NCI-H345 treated with DMSO at 0.1 percent for 48 hours (cell line): ENCODE measurements at regions not wholly inside any gene's neighbourhood (a gene's known extent, or its start where the extent isn't known, plus 50 kb on each side); places are given as distances from the start of the nearest gene placed in this dataset.

Experiments used
- DNase-seq: peaks from one replicate; lab custom pipeline; 2025; ENCODE audit not compliant: unreplicated experiment; lab: John Stamatoyannopoulos, UW

DNA sequence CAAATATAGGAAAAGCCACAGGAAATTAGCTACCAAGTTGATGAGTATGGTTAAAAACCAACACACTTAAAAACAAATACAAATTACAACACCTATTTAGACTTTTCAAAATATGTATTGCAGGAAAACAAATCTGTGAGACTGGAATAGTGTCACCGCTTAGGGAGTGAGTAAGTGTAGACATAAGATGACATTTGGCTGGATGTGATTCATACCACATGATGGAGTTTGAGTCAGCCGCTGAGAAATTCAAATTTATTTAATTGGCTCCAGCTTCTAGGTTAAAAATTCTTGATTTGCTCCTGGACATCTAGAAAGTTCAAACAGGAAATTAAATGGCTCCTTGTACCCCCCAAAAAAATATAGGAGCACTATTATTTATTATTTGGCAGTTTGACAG, 531.7 kb downstream of the SLITRK1 start:
- DNase-seq: no peak

DNA sequence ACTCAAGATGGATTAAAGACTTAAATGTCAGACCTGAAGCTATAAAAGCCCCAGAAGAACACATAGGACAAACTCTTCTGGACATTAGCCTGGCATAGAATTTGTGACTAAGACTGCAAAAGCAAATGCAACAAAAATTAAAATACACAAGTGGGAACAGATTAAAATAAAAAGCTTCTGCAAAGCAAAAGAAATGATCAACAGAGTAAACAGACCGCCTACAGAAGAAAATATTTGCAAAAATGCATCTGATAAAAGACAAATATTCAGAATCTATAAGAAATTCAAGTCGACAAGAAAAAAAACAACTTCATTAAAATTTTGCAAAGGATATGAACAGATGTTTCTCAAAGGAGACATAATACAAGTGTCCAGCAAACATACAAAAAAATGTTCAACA, 537.8 kb downstream of the SLITRK1 start:
- no peak for DNase-seq

DNA sequence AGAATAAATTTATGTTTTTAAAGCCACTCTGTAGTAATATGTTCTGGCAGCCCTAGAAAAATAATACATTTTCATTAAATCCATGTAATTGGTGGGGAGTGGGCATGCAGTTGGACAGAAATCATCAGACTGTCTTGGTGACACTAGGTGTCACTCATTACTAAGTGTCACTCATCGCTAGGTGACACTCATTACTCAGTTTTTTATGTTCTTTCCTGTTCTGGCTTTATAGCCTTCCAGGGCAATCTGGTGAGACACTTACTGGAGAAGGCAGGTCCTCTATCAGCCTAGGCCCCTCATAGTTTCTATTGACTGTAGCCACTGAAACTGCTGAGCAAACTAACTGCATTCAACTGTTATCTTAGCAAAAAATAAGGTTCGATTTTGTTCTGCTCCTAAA, 542.1 kb downstream of the SLITRK1 start:
- DNase-seq: no peak

DNA sequence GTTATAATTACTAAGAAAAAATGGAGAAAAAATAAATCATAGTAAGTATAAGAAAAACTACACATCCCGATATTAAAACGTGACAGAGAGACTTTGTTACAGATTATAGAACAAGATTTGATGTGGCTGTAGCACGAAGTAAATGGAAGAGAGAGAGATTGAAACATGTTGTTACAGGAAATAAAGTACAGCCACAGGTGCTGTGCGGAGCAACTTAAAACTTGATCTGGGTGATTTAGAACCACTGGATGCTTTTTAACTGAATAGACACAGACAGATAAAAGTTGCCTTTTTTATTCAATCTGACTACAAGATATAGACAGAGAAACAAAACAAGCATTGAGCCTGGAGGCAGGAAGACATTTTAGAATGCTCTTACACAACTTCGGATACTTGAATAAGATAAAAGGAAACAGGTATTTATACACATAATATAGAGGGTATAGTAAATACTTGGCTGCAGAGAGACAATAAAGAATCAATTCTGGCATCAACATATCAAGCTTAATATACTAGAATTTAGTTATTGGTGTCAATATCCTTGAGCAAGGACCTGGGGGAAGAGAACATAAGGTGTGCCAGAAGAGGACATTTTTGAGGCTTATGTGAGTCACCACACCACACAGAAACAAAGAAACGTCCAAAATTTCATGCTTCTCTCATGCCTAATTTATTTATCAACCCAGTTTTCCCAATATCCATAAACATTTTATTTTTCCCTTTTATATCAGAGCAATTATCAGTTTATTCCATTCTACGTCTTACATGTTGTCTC, 548.5 kb downstream of the SLITRK1 start:
- no peak for DNase-seq

DNA sequence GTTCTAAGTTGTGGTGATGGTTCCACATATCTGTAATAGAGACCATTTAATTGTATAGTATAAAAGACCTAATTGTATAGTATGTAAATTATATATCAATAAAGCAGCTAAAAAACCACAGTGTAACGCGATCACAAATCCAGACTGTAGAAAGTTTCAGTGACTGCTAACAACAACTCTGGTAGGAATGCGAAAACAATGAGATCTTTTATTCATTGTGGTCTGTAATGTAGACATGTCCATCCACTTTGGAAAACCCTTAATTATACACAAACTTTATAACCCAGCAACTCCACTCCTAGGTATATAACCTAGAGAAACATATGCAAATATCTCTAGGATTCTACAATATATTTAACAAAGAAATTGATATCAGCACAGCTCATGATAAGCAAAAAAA, 549.5 kb downstream of the SLITRK1 start:
- DNase-seq: no peak

GRCh38 chr13:83327091-83327490, 555.2 kb downstream of the SLITRK1 start:
- DNase-seq: no peak

- no peak for DNase-seq
Measured at GRCh38 chr13:83325125-83325853, 557.0 kb downstream of the SLITRK1 start.

DNA sequence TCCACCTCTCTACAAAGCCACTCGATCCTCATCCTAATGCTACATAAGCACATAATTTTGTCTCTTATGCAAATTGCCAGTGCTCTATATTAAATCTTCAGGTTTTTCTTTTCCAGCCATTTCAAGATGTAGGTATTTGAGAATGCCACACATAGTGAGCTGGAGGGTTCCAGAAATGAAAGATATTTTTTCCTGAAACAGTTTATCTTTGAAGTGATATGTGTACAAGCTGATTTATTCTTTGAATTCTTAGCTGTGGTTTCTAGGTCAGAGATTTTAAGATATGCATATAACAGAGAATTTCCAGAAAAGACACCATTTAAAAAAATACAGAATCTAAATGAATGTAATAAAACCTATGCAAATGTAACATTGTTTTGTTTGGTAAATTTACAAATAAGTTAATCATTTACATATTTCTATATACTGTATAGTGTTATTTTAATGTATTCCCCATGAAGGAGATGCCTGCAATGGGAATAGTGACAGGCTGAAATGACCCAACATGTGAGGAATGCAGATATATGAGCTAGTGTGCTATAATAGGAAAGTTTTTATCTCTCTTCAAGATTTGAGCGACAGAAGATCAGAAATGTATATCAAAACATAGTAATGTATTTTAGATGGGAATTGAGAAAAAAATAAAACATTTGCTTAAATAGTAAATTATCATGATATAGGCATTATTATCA, 570.2 kb downstream of the SLITRK1 start:
- no peak for DNase-seq

- no peak for DNase-seq
Measured at GRCh38 chr13:83298617-83299016, 583.7 kb downstream of the SLITRK1 start.

DNA sequence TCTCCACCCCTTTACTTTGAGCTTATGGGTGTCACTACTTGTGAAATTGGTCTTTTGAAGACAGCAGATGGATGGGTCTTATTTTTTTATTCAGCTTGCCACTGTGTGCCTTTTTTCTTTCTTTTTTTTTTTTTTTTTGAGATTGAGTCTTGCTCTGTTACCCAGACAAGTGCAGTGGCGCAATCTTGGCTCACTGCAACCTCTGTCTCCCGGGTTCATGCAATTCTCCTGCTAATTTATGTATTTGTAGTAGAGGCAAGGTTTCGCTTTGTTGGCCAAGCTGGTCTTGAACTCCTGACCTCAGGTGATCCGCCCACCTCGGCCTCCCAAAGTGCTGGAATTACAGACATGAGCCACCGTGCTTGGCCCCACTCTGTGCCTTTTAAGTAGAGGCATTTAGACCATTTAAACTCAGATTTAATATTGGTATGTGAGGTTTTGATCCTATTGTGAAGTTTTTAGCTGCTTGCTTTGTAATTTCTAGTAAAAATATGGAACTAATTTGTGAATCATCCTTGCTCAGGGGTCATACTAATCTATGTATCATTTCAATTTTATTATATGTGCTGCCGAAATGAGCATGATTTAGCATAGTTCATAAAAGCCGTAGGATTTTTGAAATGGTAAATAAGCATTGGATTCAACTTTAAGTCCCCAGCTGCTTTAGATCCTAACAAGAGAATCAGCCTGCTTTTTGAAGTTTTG, 584.5 kb downstream of the SLITRK1 start:
- DNase-seq: no peak

- DNase-seq: no peak
Measured at GRCh38 chr13:83295686-83296085, 586.6 kb downstream of the SLITRK1 start.

DNA sequence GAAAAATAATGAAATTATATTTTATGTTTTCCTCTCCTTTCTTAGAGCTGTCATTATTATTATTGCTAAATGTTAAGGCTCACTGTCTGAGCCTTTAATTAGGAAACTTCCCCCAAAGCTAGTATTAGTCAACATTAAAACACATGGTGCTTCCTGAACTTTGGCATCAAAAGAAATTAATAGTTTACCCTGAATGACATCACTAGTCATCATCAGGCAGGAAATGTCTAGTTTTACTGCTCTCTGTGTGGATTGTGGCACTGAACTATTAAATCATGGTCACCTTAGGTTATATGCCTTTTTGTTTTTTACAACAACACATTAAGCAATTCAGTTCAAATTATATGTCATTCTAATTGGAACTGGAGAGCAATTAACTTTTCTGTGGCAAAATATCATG, 595.5 kb downstream of the SLITRK1 start:
- DNase-seq: no peak

DNA sequence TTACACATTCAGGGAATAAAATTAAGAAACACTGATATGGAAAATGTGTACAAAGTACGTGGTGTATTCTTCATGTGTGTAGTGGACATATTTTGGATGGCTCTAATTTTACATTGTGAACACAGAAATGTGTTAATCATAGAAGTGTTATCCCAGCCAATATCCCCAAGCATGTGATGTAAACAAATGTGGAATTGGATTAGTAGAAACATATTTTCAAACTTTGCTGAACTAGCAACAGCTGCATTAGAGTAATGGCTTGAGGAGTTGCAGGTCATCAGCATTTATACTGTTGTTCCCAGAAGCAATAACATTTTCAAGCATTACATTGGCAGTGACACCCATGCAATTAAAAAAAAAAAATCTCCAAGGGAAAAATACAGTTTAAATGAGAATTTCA, 600.6 kb downstream of the SLITRK1 start:
- no peak for DNase-seq

- no peak for DNase-seq
Measured at GRCh38 chr13:83274679-83275078, 607.6 kb downstream of the SLITRK1 start.

GRCh38 chr13:83272652-83273240, 609.5 kb downstream of the SLITRK1 start:
- no peak for DNase-seq

DNA sequence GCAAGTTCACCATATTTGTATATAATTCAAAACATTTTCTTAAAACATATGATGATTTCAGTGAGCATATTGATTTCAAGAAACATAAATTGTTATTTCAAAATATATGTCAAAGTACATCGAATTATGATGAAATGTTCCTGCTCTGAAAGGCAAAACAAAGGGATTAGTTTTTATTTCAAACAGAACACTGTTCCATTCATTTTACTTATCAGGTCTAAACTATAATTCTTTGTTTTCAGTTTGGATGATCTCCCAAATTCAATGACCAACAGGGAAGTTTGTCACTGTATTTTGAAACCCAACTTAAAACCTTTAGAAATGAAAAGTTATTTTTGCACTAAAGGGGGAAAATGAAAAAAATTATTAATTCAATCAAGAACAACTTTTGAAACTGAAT, 610.2 kb downstream of the SLITRK1 start:
- no peak for DNase-seq

DNA sequence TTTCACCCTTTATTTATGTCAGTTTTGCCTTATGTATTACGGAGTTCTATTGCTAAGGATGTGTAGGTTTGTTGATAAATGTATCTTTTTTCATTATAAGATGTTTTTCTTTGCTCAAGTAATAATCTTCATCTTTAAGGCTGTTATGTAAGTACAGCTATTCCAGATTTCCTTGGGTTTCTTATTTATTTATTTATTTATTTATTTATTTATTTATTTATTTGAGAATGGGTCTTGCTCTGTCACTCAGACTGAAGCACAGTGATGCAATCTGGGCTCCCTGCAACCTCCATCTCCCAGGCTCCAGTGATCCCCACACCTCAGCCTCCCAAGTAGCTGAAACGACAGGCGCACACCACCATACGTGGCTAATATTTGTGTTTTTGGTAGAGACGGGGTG, 617.0 kb downstream of the SLITRK1 start:
- DNase-seq: no peak

DNA sequence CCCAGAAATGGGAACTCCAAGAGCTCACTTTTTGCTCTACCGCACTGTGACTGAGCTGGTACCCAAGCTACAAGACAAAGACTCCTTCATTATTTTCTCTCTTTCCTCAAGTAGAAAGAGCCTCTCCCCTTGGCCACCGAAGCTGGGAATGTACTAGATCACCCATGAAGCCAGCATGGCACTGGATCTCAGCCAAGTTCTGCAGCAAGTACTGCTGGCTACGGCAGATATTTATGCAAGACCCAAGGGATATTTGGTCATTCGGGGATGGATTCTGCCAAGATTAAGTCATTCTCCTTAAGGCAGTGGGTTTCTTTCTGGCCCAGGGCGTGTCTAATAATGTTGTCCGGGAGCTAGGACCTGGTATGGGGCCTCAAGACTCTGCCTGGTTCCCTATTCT, 633.5 kb downstream of the SLITRK1 start:
- no peak for DNase-seq

DNA sequence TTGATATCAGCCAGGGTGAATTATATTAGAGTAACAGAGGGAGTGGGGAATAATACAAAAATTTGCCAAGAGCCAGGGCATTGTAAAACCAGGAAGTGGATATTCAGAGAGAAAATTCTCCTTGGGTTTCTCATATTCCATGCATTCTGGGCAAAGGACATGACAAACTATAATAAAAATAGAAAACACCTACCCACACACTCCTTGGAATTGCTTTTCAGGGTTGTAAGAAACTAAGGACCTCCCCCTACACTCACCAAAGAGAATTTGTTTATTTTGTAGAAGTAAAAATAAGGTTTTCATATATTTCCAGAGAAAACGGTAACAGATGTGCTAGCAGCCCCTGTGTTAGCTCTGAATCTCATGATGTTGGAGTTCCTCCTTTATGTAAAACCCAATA, 649.6 kb downstream of the SLITRK1 start:
- DNase-seq: no peak

GRCh38 chr13:83229574-83230305, 652.5 kb downstream of the SLITRK1 start:
- DNase-seq: no peak
